GM18907 (cell line): ENCODE measurements at regions not wholly inside any gene's neighbourhood (a gene's known extent, or its start where the extent isn't known, plus 50 kb on each side); places are given as distances from the start of the nearest gene placed in this dataset.

Experiments
- ATAC-seq: cut with Tn5 transposase; IDR thresholded peaks from one replicate; pipeline ENCODE4 v1.9.1; 2021; ENCODE audit warnings: mild to moderate bottlenecking, moderate library complexity; ENCODE audit not compliant: unreplicated experiment

DNA sequence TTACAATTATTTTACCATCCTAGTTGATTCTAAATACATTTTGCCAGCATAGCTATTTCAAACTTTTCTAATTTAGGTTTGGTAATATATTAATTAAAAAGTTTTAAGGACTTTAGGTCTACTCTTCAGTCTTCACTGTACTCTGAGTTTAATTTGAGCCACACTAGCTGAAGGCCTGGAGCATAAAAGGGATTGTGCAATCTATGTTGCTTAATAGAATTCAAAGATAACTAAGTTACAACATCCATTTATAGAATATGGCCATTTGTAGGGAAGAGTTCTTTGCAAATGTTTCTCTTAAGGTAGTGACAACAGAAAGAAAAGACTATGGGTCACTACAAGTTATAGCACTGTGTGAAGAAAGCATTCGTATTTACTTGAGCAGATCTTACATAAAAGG lies 702.2 kb upstream of the NRXN1 start:
- no peak for ATAC-seq

GRCh38 chr2:51723691-51724090 lies 691.8 kb upstream of the NRXN1 start:
- no peak for ATAC-seq

DNA sequence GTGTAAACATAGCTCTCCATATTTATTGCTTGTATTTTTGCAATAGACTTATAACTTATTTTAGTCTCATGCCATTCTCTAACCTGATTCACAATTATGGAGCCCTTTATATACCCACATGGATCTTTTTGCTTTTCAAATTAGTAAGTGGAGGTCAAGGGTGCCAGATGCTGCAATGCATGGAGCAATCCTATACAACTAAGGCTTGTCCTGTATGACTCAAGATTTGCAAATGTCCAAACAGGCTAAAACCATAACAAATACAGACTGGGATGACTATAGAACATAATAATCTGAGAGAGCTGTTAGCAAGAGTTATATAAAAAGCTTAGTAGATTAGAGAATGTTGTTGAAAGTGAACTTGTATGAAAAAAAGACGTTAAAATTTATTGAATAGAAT lies 690.4 kb upstream of the NRXN1 start:
- no peak for ATAC-seq

DNA sequence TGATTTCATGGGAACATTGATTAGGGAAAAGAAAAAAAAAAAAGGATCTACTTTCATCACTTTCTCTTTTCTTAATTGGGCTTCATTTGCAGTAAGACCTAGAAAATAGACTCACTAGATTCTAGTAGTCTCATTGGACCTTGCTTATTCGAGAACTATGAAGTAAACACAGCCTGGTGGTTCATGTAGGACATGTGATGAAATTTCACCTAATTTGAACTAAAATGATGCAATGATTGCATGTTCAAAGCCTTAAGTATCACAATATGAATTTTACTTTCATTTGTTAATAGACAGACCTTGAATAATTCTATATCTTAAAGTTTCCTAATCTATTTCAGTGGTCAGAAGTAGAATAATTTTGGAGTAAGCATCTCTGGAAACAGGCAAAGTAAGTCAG lies 688.9 kb upstream of the NRXN1 start:
- ATAC-seq, result no peak

DNA sequence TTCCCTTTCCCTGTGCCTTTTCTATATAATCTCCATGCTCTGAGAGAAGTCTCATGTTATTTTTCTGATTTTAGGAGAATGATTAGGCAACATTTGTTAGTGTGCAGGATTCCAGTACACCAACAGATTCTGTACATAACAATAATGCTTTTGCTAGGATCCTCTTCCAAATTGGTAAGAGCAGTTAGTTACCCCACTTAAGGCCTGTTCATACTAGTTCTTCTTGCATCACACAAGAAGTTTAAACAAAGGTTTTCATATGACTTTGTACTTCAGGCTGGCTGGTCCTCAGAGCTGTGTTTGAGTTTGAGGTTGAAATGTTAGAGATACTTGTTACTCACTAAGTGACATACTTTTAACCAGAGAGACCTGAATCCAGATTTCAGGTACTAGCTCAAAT lies 686.9 kb upstream of the NRXN1 start:
- no peak for ATAC-seq

- ATAC-seq, result no peak
Observed at GRCh38 chr2:51717312-51717711, 685.4 kb upstream of the NRXN1 start.

DNA sequence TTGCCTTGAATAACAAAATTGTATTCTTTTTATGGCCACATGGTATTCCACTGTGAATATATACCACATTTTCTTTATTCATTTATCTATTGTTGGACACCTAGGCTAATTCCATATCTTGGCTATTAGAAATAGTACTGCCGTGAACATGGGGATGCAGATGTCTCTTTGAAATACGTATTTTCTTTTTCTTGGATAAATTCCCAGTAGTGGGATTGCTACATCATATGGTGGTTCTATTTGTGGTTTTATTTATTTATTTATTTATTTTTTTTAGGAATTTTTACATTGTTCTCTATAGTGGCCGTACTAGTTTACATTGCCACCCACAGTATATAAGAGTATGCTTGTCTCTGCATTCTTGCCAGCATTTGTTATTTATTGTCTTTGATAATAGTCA lies 679.8 kb upstream of the NRXN1 start:
- no peak for ATAC-seq

GRCh38 chr2:51710222-51710621 lies 678.3 kb upstream of the NRXN1 start:
- peak; percentile 59 for ATAC-seq

DNA sequence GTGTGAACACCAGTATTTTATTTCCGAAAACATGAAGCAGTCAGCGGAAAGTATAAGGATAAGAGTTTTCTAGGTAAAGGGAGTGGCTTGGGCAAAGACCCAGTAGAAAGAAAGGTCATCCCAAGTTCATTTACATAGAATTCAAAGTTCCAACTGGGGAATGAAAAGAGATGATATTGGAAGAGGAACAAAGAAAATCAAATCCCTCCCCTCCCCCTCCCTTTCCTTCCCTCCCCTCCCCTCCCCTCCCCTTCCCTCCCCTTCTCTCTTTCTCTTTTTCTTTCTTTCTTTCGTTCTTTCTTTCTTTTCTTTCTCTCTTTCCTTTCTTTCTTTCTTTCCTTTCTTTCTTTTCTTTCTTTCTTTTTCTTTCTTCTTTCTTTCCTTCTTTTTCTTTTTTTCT lies 675.7 kb upstream of the NRXN1 start:
- ATAC-seq, result no peak

GRCh38 chr2:51706220-51706619 lies 674.3 kb upstream of the NRXN1 start:
- no peak for ATAC-seq

GRCh38 chr2:51705417-51705816 lies 673.5 kb upstream of the NRXN1 start:
- ATAC-seq, result no peak

GRCh38 chr2:51698021-51698420 lies 666.1 kb upstream of the NRXN1 start:
- no peak for ATAC-seq

GRCh38 chr2:51697095-51697494 lies 665.2 kb upstream of the NRXN1 start:
- no peak for ATAC-seq

DNA sequence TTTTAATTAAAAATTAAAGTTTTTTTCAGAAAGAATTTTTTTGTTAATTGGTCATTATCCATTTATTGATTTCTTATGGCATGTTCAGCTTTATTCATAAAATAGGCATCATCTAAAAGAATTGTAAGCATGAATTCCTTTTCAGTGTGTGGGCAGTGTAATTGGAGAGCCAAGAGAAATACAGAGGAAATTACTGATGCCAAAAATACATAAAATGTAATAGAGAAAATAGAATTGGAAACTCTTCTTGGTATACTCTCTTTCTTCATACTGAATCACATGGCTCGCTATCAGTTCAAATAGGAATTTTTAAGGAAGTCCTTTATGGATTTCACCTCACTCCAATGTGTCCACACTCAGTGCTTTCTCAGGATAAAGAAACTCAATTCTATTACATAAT lies 663.6 kb upstream of the NRXN1 start:
- ATAC-seq, result no peak

DNA sequence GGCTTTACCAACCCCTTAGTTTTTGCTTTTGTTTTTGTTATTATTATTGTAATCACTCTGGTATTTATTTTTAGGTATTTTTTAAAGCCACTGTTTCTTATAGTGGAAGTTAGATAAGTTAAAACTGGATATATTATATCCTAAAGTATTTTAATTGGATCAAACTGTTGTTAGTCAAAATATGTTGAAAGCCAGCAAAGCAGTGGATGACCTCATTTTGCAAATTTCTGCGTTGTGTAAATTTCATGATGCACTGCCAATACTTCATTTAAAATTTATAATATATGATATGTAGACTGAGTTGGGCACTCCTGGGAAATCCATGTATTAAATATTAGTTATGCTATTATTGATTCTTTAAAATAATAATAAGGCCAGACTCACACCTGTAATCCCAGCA lies 661.7 kb upstream of the NRXN1 start:
- ATAC-seq, result no peak

GRCh38 chr2:51681854-51682253 lies 649.9 kb upstream of the NRXN1 start:
- ATAC-seq, result no peak

GRCh38 chr2:51673628-51674027 lies 641.7 kb upstream of the NRXN1 start:
- ATAC-seq, result no peak

- no peak for ATAC-seq
Observed at GRCh38 chr2:51667679-51668078, 635.7 kb upstream of the NRXN1 start.

GRCh38 chr2:51662187-51662586 lies 630.3 kb upstream of the NRXN1 start:
- no peak for ATAC-seq

GRCh38 chr2:51657849-51658248 lies 625.9 kb upstream of the NRXN1 start:
- no peak for ATAC-seq

DNA sequence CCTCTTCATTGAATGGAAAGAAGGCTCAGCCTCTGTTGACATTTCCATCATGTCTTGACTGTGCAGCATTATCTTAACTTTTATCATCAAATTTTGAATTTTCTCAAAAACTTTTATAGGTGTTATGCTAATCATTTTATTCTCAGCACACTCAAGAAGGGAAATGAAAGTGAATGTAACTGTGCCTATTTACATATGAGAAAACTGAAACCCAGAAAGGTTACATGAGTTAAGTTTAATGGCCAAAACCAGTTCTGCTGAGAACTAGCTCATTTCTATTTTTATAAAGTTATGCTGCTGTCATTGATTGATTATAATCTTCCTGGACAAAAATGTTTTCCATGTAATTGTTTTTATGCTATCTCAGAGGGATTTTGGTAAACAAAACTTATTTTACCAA lies 618.8 kb upstream of the NRXN1 start:
- ATAC-seq, result peak; percentile 67

GRCh38 chr2:51649366-51649765 lies 617.4 kb upstream of the NRXN1 start:
- ATAC-seq, result no peak

DNA sequence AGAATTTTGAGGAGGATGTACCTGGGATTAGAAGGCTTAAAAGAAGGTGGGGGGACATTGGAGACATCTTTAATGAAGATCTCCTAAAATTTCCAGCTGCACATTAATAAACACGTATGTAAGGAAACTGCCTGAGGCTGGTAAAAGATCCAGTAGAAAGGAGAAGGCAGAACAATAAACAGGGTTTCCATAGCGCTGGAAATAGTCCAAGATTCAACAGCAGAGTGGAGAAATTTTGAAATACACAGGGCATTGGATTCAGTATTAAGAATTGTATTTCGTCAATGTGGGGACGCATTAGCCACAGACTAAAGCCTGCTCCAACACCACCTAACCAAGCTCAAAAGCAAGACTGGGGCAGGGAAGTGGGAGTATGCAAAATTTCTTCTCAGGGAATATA lies 606.9 kb upstream of the NRXN1 start:
- no peak for ATAC-seq

DNA sequence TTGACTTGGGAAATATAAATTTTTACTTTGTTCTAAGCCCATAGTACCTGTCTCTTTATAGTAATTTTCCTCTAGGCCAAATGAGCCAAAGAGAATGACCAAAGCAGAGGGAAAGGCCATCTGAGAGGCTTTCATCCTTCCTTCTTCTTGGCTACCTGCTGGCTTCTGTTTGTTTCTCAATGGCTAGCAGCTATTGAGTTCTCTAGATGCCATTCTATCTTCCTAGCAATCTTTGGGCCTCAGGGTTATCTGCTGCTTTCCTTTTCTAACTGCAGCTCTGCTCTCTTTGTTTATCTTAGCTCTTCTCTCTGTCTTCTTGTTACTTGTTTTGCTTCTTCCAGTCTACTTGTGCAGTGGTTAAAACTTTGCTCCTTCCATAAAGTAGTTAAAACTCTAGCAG lies 601.1 kb upstream of the NRXN1 start:
- no peak for ATAC-seq
